GM12872 (cell line): ENCODE measurements at regions not wholly inside any gene's neighbourhood (a gene's known extent, or its start where the extent isn't known, plus 50 kb on each side); places are given as distances from the start of the nearest gene placed in this dataset.

Source experiments
- TF ChIP-seq, protein P1 (sequence below): IDR thresholded peaks from 3 replicates; pipeline ENCODE4 v1.5.1; 2011; ENCODE audit warnings: low read depth, mild to moderate bottlenecking, low read length, moderate library complexity; ENCODE audit not compliant: insufficient read depth

DNA sequence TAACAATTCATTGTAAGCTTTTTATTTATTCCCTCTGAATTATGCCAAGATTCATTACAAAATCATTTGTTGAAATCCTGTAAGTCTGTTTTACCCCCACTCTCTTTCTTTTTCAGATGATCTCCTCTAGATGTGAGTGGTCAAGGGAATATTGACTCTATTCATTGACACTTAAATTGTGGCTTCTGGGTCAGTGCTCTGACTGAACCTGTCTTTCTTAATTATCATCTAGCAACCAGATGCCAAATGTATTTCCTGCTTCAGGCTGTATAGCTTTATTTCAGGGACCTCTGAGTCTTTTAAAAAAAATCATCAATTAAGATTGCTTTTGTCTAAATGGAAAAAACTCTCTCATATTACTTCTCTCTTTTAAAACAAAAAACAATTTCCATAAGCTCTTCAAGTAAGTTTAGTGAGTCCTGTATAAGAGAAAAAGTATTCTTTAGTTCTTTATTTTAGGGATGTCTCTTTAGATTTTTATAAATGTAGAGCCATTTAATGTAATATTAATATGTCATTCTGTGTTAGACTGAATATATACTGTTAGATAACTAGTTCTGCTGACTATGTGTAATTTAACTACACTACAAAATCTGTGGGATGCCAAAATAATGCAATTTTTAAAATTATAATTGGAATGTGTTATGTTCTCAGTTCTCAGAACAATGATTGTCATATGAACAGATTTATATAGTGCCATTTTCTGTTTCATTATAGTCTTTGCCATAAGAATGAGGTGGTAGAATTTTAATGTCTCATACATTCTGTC, 645.8 kb upstream of the EDIL3 start:
- TF ChIP-seq, protein P1, sequence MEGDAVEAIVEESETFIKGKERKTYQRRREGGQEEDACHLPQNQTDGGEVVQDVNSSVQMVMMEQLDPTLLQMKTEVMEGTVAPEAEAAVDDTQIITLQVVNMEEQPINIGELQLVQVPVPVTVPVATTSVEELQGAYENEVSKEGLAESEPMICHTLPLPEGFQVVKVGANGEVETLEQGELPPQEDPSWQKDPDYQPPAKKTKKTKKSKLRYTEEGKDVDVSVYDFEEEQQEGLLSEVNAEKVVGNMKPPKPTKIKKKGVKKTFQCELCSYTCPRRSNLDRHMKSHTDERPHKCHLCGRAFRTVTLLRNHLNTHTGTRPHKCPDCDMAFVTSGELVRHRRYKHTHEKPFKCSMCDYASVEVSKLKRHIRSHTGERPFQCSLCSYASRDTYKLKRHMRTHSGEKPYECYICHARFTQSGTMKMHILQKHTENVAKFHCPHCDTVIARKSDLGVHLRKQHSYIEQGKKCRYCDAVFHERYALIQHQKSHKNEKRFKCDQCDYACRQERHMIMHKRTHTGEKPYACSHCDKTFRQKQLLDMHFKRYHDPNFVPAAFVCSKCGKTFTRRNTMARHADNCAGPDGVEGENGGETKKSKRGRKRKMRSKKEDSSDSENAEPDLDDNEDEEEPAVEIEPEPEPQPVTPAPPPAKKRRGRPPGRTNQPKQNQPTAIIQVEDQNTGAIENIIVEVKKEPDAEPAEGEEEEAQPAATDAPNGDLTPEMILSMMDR, result no peak

DNA sequence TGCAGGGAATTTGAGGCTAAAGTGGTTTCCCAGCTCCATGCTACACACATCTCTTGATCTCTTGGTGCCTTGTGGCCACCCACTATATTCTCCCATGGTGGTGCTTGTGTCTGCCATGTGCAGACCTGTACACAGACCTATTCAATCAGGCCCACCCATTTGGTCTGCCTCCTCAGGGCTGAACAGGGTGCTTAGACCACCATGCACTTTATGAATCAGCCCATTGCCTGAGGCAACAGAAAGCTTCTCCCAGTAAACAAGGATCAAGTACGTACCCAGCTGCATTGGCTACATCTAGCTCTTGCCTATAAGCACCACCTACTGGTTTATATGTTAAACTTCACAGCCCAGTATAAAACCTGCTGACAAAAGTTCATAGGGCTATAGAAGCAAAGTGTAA, 664.3 kb upstream of the EDIL3 start:
- TF ChIP-seq, protein P1, result peak; percentile 25; the same call in 1 of the 3 replicates

DNA sequence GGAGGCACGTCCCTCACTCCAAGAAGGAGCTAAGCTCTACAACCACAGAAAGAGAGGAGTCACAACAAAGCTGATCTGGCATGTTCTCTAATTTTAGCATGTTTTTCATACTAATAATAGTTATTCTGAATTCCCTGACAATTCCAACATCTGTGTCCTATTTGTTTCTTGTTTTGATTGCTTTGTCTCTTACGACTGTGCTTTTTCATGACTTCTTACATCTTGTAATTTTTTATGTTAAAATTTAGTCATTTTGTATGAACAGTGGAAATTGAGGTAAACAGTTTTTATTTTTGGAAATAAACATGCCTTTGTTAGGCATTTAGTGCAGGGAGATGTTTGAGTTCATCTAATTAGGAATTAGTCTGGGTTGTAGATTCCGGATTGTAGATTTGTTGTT, 668.1 kb upstream of the EDIL3 start:
- TF ChIP-seq, protein P1, result no peak

DNA sequence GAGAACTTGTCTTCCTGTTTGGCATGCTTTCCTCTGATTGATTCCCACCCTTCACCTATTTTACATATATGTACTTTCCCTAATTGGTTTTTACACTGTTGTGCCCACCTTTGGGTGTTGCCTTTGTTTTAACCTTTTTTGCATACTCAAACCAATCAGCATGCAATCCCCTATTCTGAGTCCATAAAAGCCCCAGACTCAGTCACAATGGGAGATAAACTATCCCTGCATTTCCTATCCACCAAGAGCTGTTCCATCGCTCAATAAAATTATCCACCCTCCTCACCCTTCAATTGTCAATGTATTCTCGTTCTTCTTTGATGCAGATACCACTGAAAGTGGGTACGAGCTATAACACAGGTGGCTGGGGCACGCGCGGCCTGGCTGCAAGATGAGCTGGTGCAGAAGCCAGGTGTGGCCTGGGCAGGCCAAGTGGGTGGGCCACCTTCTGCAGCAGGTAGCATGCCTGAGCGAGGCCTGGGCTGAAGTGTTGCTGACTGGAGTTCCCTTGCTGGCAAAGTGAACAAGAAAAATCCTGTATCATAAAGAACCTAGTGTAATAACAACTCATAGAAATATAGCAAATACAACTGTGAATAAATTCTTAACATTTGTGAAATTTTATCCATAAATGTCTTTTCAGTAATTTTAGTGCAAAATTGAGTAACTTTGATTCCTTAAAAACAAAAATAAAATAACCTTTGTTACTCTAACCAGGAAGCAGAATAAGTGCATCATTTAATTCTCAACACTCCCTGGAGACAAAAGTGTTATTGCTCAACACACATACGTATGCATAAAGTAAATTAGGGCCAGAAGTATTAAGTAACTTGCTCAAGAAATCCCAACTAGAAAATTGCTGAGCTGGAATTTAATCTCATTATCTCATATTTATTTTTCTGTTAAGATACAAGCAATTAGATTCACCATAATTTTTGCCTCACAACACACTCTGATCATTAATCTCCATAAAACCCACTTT, 685.3 kb upstream of the EDIL3 start:
- TF ChIP-seq, protein P1, result no peak

DNA sequence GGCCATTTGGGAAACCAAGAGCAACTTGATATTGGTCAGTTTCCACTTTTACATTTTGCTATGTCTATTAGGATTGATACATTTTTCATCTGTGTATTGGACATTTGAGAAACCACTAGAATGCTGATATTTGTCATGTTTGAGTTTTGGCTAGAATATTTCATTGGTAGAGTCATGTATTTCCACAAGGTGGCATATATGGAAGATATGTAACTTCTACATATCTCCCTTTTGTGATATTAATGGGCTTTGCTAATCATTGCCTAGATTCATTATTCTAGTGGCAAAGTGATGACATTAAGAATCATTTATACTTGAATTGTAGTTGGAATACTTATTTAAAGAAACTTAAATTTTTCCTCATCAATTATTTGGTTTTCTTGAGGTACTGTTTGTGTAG, 692.9 kb upstream of the EDIL3 start:
- TF ChIP-seq, protein P1, result no peak

DNA sequence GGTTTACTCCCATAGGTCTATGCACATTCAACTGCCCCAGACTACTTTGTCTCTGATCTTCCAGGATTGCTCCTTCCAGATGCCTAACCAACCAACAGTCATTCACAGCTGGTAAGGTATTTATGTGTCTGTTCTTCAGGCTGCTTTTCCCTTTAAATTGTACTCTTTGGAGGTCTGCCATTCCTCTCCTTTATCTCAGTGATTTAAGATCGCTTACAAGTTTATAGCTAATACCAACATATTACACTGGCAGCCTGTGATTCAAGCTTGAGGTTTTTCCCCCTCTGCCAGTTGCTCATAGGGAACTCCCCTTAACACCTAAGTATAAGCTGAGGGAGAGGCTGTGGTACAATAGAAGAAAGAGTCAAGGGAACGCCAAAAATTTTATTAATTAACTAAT, 711.7 kb upstream of the EDIL3 start:
- TF ChIP-seq, protein P1, result no peak

DNA sequence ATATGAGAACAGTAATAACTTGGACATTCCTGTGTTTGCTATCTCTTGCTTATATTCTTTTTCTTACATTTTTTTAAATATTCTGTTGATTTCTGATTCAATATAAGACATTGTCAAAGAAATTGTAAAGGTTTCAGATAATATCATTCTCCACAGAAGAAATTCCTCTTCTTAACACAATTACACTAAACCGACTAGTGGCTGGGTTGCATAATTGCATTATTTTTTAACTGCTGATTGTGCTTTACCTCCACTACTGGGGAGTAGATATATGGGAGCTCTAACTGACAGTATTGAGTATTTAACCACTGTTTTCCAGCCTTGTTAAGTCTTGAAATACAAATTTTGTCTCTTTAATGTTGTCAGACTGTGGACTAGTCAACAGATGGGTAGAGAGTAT, 723.8 kb upstream of the EDIL3 start:
- TF ChIP-seq, protein P1, result 0 out of 3 replicates have a peak, but pooled peaks have one; percentile 5
